Activated T-cell treated with anti-CD3 and anti-CD28 coated beads for 48 hours (primary cell): ENCODE measurements at regions not wholly inside any gene's neighbourhood (a gene's known extent, or its start where the extent isn't known, plus 50 kb on each side); places are given as distances from the start of the nearest gene placed in this dataset.
"Not testable (repeated sequence)": the region's sequence is repeated elsewhere in the genome, so short reads cannot be mapped to it uniquely, and the experiment has no call there.

Experiments
- DNase-seq: peaks from one replicate; pipeline ENCODE4 v3.0.0-alpha.2; 2020; ENCODE audit warnings: low read depth

DNA sequence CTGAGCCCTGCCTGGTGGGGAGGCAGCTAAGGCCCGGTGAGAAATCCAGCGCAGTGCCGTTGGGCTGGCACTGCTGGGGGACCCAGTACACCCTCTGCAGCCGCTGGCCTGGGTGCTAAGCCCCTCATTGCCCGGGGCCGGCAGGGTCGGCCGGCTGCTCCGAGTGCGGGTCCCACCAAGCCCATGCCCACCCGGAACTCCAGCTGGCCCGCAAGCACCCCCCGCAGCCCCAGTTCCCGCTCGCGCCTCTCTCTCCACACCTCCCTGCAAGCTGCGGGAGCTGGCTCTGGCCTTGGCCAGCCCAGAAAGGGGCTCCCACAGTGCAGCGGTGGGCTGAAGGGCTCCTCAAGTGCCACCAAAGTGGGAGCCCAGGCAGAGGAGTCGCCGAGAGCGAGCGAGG lies 225.1 kb upstream of the ANKH start:
- DNase-seq = not testable (repeated sequence)

DNA sequence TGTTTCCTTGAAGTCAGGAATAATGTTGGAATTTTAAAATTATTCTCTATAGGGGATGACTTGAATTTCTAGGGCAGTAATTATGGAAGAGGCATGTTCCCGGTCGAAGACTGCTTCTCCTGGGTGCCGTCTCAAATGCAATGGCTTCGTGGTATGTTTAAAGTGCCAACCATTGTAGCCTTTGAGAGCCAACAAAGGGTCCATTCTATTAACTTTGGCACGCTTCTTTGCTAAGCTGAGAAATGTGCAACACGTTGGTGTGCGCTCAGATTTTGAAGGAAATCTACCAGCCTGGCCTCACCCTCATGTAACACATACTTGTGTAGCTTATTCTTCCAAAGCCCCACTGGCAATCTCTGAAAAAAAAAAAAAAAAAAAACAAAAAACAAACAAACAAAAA lies 221.2 kb upstream of the ANKH start:
- no peak for DNase-seq

DNA sequence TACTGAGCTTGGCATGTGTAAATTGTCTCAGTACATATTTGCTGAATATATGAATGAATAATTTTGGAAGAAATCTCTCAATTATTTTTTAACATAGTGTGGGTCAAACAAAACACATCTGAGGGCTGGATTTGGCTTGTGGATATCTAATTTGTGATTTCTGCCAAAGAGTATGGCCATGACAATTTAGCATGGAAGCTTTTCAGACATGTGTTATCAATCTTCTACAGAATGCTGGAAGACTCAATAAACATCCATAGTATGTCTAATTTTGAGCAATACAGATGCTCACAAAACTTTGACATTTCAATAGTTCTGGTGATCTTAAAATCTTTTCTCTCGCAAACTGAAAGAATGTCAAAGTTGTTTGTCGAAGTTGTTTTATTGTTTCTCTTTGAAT lies 214.1 kb upstream of the ANKH start:
- no peak for DNase-seq

DNA sequence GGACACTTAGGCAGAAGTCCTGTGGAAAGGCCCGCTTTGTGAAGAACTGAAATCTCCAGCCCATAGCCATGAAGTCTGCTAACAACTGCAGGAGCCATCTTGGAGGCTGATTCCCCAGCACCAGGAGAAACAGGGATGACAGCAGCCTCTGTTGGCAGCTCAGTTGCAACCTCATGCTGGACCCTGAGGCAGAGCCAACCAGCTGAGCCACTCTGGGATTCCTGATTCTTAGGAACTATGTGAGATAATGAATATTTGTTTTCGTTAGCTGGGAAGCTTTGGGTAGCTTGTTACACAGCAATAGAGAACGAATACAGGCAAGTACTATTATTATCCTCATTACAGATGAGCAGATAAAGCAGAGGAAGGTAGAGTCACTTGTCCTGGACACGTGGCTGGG lies 210.5 kb upstream of the ANKH start:
- no peak for DNase-seq

DNA sequence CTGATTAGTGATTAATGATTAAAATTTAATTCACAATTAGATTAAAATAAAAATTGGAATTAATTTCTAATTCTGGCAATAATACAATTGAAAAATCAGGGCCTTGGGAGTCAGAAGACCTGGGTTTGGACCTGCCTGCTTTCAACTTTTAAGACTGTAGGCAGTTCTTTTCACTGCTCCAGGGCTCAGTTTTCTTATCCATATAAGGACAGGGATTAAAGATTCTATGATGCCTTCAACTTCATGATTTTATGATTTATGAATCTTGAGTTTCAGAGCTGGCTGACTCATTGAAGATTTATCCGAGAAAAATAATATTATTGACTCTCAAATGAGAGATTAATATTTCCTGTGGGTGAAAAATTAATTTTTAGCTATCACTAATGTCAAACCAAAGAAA lies 208.6 kb upstream of the ANKH start:
- no peak for DNase-seq

DNA sequence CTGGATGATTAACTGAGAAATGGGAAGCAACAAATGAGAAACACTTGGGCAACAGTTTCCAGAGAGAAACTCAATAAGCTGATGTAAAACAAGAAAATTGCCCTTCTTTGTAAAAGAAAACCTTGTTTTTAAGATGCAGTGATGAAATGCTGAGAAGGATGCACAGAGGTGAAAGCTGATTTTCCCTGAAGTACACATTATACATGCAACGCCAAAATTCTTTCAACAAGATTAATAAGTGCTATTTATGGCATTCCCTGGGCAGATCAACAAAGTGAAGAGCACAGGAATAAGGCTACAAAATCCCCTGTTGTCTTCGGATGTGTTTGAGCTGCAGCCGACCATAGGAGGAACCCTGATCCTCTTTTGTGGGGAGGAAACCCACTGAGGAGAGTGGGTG lies 208.0 kb upstream of the ANKH start:
- DNase-seq = no peak

DNA sequence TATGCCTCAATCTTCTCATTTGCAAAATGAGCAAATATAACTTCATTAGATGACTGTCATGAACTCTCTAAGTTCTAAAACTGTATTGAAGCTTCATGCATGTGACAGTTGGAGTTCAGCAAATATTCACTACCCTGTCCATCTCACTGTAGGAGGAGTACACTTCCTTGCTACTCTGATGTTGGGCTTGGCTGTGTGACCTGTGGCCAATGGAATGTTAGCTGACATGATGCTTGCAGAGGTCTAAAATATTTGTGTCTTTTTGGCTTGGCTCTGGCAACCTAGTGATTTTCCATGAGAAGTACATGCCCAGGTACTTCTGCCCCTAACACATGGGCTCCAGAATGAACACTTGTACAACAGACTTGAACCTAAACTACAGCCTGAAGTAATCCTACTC lies 203.1 kb upstream of the ANKH start:
- no peak for DNase-seq

DNA sequence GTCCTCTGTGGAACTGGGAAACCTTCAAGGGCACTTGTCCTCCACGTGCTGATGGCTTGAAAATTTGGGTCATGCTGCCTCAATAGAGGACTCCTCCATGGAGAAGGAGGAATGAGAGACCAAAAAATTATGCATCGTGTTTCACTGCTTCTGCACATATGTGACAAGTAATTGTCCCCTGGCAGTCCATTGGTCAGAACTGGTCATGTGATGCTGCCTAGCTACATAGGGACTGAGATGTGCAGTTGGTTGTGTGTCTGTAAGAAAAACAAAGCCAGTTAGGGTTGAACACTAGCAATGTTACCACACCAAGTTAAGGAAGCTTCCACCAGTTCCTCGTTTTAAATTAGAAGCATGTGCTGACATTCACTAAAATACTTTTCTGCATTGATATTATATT lies 201.9 kb upstream of the ANKH start:
- no peak for DNase-seq

DNA sequence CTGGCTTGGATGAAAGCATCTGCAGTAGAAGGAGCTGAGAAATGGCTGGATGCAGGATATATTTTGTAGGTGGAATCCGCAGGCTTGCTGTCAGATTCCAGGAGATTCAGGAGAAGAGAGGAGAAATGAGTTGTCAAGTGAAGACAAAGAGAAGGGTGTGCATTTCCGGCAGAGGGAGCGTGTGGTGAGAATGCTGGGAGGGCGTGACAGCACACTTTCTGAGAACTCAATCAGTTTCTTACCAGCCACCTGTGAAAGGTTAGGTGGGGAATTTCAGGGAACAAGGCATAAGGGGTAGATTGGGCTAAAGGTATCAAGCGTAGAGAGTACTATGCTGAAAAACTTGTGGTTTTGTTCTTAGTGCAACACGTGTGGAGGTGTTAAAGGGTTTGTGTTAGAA lies 199.3 kb upstream of the ANKH start:
- DNase-seq = no peak

DNA sequence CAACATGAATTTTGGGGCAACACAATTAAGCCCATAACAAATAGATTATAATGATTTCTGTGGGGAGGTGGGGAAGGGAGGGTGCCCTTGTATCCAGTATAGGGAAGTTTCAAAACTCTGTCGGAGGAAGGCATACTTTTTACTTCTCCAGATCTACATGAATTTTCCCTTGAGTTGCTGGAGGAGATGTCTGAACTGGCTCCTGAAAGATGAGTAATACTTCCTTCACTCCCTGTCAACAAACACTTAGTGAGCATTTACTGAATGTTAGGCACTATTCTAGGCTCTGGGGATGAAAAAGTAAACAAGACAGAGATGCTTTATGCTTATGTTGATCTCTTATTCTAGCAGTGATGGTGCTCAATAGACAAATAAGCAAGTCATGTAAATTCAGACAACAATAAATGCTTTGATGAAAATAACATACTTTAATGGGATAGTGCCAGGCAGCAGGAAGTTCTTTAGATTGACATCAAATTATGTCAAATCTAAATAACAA lies 197.9 kb upstream of the ANKH start:
- no peak for DNase-seq

DNA sequence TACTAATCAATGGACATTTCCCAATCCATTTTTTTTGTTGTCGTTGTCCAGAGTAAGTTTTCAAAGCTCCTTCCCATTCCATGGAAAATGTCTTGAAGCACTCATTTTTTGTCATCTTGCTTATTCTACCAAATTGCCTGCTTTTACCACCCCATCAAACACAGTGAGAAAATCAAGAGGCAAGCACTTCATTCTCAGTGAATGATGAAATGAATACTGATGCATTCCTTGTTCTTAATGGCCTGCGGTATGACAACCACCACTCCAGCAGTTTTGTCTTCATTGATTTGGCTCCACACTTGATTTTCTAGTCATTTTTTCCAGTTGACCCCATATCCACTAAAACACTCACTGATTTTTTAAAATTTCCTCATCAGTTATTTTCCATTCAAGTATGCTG lies 193.5 kb upstream of the ANKH start:
- DNase-seq = no peak

DNA sequence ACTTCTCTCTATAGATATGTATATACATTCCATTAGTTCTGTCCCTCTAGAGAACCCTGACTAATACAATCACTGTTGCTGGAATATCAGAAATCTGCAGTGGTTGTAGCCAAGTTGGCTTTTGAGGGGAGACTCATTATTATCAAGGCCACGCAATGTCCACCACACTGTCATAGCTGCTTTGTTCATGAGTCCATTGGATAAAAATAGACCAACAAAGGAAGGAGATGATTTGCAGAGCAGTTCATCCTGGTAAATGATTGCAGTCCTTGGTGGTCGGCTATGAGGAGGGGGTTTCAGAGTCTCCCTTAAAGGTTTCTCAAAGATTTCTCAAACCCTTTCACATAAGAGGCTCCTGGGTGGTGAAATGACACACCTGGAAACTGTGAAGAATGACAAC lies 192.8 kb upstream of the ANKH start:
- no peak for DNase-seq

DNA sequence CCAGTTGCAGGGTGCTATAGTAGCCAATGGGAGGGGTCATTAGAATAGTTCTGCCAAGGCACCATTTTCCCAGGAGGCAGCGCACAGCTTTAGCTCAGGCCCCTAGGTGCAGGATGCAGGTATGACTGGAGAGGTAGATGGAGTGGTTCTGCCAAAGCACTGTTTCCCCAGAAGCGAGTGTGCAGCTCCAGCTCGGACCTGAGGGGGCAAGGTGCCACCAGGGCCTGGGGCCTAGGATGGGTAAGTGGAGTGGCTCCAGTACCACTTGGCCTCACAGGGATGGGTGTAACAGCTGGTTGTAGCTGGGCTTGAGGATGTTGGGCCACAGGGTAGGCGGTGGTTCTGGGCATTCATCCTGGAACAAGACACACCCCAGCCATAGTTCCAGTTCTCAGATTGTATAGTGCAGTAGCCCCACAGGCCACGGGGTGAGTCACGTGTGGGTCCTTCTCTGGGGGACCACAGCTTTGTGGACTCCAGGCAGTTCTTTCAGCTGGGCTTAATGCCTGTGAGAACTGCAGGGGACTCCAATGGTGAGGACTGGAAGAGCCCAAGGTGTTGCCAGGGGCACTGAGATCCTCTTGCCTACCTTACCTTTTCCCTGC lies 185.5 kb upstream of the ANKH start:
- no peak for DNase-seq

DNA sequence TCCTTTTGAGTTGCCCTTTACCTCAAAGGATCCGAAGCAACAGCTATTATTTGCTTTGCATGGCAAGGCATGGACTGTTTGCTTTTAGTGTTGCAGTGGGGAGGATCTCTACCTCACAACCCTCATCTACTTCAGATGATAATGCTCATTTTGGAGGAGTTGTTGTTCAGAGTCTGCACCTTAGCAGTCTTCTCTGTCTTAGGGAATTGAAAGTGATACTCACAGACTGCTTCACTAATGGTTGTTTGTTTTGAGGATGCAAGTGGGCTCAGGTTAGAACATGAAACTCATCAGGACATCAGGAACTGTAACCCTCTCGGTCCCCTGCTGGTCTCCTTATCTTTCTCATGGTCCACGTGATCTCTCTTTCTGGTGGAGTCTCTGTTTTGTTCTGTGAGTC lies 172.9 kb upstream of the ANKH start:
- DNase-seq = no peak

DNA sequence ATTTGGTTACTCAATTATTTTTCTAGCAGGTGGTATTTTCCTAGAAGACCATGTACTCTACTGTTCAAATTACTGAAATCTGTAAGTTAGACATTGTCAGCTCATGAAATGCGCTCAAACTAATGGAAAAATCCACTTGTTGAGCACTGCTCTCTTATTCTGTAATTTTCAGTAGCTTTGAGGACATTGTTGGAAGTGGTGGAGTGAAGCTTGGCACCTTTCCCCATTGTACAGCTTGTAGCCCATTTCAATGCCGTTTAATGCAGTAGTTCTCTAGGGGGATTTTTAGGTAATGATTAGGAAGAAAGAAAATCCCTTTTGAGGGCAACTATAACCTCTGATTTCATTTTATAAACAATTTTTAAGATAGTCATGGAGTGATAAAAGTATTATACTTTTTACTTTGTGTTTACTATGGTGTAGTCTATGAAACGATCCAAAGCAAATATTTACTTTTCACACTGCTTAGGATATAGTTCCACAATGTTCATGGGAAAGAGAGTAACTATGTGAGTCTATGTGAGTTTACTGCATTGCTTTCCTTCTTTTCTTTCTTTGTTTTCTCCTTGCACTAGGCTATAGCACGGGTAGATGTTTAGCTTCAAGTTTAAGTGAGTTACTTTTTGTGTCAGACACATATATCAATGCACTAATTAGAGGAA lies 165.8 kb upstream of the ANKH start:
- no peak for DNase-seq

DNA sequence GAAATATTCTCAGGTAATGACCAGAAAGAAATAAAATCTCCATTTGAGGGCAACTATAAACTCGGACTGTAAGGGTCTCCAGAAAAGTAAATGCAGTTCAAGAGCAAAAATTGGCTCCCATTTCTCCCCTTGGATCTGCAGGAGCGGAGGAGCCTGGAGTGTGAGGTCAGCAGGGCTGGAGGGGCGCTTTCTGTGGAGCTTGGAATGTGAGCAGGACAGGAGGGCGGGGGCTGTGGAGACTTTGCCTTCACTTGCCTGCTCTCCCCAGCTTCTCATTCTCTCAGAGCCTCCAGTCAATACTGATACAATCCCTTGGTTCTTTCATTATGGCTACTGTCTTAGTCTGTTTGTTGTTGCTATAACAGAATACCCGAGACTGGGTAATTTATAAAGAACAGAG lies 162.8 kb upstream of the ANKH start:
- no peak for DNase-seq

DNA sequence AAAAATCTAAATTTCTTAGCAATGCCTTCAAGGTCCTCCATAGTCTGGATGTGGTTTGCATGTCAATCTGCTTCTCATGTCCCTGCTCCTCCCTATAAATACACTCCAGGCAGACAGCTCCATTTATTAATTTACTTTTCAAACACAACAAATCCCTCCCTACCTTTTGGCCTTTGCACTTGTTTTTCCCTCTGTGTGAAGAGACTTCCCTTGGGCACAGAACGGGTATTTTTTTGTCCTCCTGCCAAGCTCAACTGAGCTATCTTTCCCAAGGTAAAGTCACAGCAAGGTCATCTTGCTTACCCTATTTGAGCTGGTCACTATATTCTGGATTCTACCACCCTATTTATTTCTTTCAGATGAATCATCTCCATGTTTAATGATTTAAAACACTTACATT lies 159.6 kb upstream of the ANKH start:
- DNase-seq = no peak

DNA sequence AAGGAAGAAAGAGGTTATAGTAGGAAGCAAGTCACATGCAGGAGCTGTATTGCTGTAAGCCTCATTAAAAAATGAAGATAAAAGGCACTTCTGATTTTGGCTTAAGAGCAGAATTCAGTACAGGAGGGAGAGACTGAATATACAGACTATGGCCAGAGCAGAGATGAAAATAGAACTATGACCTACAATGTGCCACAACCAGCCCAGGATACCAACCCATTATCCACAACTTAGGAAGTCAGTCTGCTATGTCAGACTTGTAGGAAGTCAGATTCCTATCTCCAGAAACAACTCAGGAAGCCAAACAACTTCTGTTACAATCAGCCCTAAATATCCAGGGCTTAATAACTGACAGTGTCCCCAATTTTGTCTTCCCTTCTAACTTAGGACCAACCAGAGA lies 156.2 kb upstream of the ANKH start:
- DNase-seq = no peak

DNA sequence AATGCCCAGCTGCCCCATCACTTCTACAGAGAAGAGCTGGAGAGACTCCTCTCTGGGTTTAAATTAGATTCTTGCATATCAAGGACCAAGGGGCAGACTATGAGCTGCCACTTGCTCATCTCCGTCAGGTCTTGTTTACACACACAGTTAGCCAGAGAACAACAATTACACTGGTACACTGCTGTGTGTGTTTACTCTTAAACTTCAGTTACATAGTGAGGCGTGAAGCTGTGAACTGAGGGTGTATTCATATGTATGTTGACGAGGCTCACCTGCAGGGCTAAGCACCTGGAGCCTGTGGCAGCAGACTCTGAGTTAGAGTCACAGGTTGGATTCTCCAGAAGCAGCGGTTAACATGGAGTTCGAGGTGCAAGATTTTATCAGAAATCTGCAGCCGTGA lies 155.4 kb upstream of the ANKH start:
- DNase-seq = no peak

DNA sequence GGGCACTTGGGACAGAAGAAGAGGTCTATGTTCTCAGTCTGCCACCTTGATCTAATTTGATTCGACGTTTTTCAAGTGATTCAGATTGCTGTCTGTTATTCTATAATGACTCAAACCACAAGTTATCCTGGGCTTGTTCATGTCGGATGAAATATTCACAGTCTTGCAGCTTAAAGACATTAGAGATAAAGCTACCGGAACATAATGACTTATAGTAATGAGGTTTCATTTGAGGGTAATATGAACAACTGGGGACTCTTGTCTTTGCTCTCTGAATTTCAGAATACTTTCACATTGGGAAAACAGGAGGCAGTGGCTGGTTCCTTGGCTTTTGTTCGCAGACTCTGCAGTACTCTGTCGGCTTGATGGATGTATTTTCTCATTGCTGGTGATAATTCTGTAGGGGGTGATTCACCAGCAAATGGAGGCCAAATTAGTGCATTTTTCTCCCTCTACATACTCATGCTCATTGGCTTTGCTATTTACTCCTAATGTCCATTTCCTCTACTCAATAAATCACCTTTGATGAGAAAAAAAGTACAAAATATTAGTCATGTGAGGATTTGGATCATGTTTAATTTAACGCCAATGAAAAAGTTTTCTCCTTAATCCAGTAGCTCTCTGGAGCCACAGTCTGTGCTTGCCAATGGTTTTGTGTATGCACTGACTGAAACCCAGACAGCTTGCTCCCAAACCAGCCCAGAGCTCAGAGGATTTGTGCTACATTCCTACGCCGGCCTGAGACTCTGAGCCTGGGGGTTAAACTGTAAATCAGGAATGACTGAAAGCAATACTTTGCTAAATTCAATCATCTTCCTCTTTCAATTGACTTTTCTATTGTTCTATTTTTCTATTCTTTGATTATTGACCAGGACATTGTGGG lies 154.7 kb upstream of the ANKH start:
- DNase-seq = no peak

DNA sequence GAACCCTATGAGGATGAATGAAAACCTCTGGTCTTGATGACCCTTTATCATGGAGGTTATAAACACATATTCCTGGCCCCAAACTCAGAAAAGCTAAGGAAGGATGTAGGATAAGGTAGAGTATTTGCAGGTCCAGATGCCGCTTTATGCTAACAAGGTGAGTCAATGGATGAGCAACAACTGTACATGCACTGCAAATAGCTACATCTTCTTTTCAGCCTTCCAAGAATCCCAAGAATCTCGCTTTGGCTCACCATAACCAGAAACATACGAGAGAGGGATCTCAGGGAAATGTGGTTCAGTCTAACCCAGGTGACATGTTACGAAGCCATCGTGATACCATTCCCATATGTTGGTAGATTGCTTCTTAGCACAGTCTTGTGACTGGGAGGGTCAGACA lies 152.3 kb upstream of the ANKH start:
- DNase-seq = no peak

DNA sequence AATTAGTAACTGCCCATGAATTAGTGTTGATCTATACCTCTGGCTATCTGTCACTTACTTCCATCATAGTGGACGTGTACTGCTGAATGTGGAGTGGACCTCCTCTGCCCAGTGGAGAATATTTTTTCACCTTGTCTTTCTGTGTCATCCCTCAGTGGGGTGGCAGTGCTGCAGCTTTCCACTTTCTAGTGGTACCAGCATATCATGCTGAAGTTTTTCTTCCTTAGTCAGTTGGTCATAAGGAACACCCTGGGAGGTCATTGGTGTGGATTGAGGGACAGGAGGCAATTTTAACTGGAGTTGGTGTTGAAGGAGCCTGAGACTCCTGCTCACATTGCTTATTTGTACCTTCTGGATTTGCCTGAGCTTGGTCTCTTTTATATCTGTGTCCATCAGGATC lies 151.7 kb upstream of the ANKH start:
- DNase-seq = no peak
